Uterus (tissue), 2 donors: ENCODE measurements at regions not wholly inside any gene's neighbourhood (a gene's known extent, or its start where the extent isn't known, plus 50 kb on each side); places are given as distances from the start of the nearest gene placed in this dataset.
"Not testable (repeated sequence)": the region's sequence is repeated elsewhere in the genome, so short reads cannot be mapped to it uniquely, and the experiment has no call there.

Experiments
- CTCF ChIP-seq, 4 experiments: fragments of 200-600 bp in 2 of 4; fragments of 450-650 bp in 2 of 4; sonication (generic) in 2 of 4; IDR thresholded peaks; one replicate each; pipeline ENCODE4 v1.5.1; 2016 to 2019; ENCODE audit warnings: antibody characterized with exemption in 4 of 4, mild to moderate bottlenecking in 2 of 4, moderate library complexity in 1 of 4
- POLR2A ChIP-seq, 2 donors: fragments of 450-650 bp; IDR thresholded peaks; one replicate each; pipeline ENCODE4 v1.6.1; 2016; ENCODE audit warnings: antibody characterized with exemption in 2 of 2, mild to moderate bottlenecking in 1 of 2, moderate library complexity in 1 of 2

- TF ChIP-seq CTCF, POLR2A (IDR thresholded peaks at IDR 0.05): not testable (repeated sequence)
These were observed 161.0 kb downstream of the SPATA31A6 start for GRCh38 chr9:42344508-42344907.
